Panc1 (cell line): ENCODE measurements at regions not wholly inside any gene's neighbourhood (a gene's known extent, or its start where the extent isn't known, plus 50 kb on each side); places are given as distances from the start of the nearest gene placed in this dataset.

Source experiments
- ATAC-seq: fragments of 200-7000 bp; cut with Tn5 transposase; 2 replicates; pipeline ENCODE4 v1.9.1; 2020; ENCODE audit warnings: mild to moderate bottlenecking, moderate library complexity
- BruUV-seq: library from RNA; stranded (reverse); fragments of 400-500 nt; replicated peaks from 2 replicates; lab custom pipeline; 2021; lab: Mats Ljungman, UMichigan
- CTCF ChIA-PET: fragments of 300-600 bp; sonication (Branson Sonifier 250); formaldehyde crosslinking; loops from one replicate; lab custom pipeline; 2022; ENCODE audit warnings: antibody characterized with exemption; lab: Charles Lee
- POLR2A ChIA-PET: fragments of 300-600 bp; sonication (Branson Sonifier 250); formaldehyde crosslinking; loops from one replicate; lab custom pipeline; 2022; ENCODE audit warnings: antibody characterized with exemption; lab: Charles Lee
- DNase-seq: peaks from one replicate; pipeline ENCODE4 v3.0.0-alpha.2; 2010; ENCODE audit warnings: low read depth, low spot score
- H3K27ac ChIP-seq: 2 replicates; pipeline ENCODE4 v1.5.1; 2011; ENCODE audit warnings: mild to moderate bottlenecking, low read length, inconsistent platforms
- H3K27me3 ChIP-seq: fragments of 200-500 bp; sonication (Bioruptor generic); 2 replicates; pipeline ENCODE4 v1.6.0; 2014; ENCODE audit warnings: low read length, inconsistent platforms; ENCODE audit not compliant: control insufficient read depth, insufficient read depth
- H3K36me3 ChIP-seq: fragments of 200-500 bp; sonication (Bioruptor generic); 2 replicates; pipeline ENCODE4 v1.5.1; 2014; ENCODE audit warnings: inconsistent platforms, mild to moderate bottlenecking, low read length, moderate library complexity; ENCODE audit not compliant: control insufficient read depth, insufficient read depth
- H3K4me1 ChIP-seq: 2 replicates; pipeline ENCODE4 v1.5.1; 2011; ENCODE audit warnings: inconsistent platforms, mild to moderate bottlenecking, low read length, moderate library complexity; ENCODE audit not compliant: control insufficient read depth, insufficient read depth
- H3K4me3 ChIP-seq, 2 experiments: 2 replicates each; pipeline ENCODE4 v1.5.1; 2011 to 2012; ENCODE audit warnings: low read depth in 2 of 2, low read length in 2 of 2, mild to moderate bottlenecking in 2 of 2, inconsistent platforms in 1 of 2, moderate library complexity in 1 of 2
- H3K9me3 ChIP-seq: fragments of 200-500 bp; sonication (Bioruptor generic); 2 replicates; pipeline ENCODE4 v1.5.1; 2014; ENCODE audit warnings: low read depth, mild to moderate bottlenecking, inconsistent platforms, low read length, moderate library complexity; ENCODE audit not compliant: control insufficient read depth, insufficient read depth
- CTCF ChIP-seq: fragments of 450-650 bp; IDR thresholded peaks from 2 replicates; pipeline ENCODE4 v1.5.1; 2017; ENCODE audit warnings: mild to moderate bottlenecking
- POLR2AphosphoS5 ChIP-seq: IDR thresholded peaks from 2 replicates; pipeline ENCODE4 v1.6.1; 2012; ENCODE audit warnings: mild to moderate bottlenecking, low read depth, low read length, moderate library complexity
- REST ChIP-seq, 2 experiments: IDR thresholded peaks; 2 replicates each; pipeline ENCODE4 v1.6.1; 2011 to 2012; ENCODE audit warnings: low read depth in 2 of 2, control low read depth in 1 of 2, low read length in 1 of 2, mild to moderate bottlenecking in 1 of 2, moderate library complexity in 1 of 2; ENCODE audit not compliant: insufficient read depth in 1 of 2
- SIN3A ChIP-seq: IDR thresholded peaks from 2 replicates; pipeline ENCODE4 v1.6.1; 2012; ENCODE audit warnings: low read depth, mild to moderate bottlenecking, low read length, moderate library complexity, borderline replicate concordance; ENCODE audit not compliant: insufficient read depth
- TCF7L2 ChIP-seq: IDR thresholded peaks from 2 replicates; pipeline ENCODE4 v1.6.1; 2011; ENCODE audit warnings: mild to moderate bottlenecking, low read depth, low read length, inconsistent platforms
- in situ Hi-C: cut with HindIII; loops from 2 replicates; pipeline ENCODE4 v1.10.0; 2016; ENCODE audit warnings: low sequenced_read_pairs, low pct_unique_long_range_greater_than_20kb
- intact Hi-C: fragments of 100-400 bp; cut with micrococcal nuclease; formaldehyde crosslinking; loops from one replicate; pipeline ENCODE4 v1.10.0; 2022; ENCODE audit not compliant: unreplicated experiment

GRCh38 chr16:50478075-50478772, 70.0 kb upstream of the NKD1 start:
- H3K27ac ChIP-seq = no peak overlapping the region
- no peaks in the 10 kb centered on the region for H3K36me3 ChIP-seq
- no peak for DNase-seq
- no peaks in the 10 kb centered on the region for H3K4me1 ChIP-seq
- no TSS peak for BruUV-seq
- intact Hi-C loops = no loop called here
- H3K4me3 ChIP-seq = no peak overlapping the region
- in situ Hi-C loops = no loop called here
- TF ChIP-seq SIN3A = no peak
- TF ChIP-seq CTCF = no peak
- no peak for TF ChIP-seq REST (IDR thresholded peaks at IDR 0.05; ENCODE audit: insufficient read depth in 1 of 2, low read depth in 2 of 2, low read length in 1 of 2)
- TF ChIP-seq TCF7L2 = no peak
- TF ChIP-seq POLR2AphosphoS5 = no peak
- H3K27me3 ChIP-seq = no peaks in the 10 kb centered on the region
- CTCF ChIA-PET = no interaction called here
- no peaks in the 10 kb centered on the region for H3K9me3 ChIP-seq
- POLR2A ChIA-PET = no interaction called here
- no peak for ATAC-seq

GRCh38 chr16:50476486-50477255, 71.5 kb upstream of the NKD1 start:
- Histone ChIP-seq H3K27ac (no peak overlapping the region), H3K36me3 (no peaks in the 10 kb centered on the region), H3K4me1 (no peaks in the 10 kb centered on the region), H3K9me3 (no peaks in the 10 kb centered on the region), H3K4me3 (no peak overlapping the region), H3K27me3 (no peaks in the 10 kb centered on the region)
- DNase-seq (no peak), ATAC-seq (no peak)
- intact Hi-C loops = no loop called here
- in situ Hi-C loops = no loop called here
- POLR2A ChIA-PET = no interaction called here
- CTCF ChIA-PET = no interaction called here
- no TSS peak for BruUV-seq
- no peak for TF ChIP-seq SIN3A
- no peak for TF ChIP-seq REST (IDR thresholded peaks at IDR 0.05; ENCODE audit: insufficient read depth in 1 of 2, low read depth in 2 of 2, low read length in 1 of 2)
- no peak for TF ChIP-seq CTCF
